ENCODE measurements at regions not wholly inside any gene's neighbourhood (a gene's known extent, or its start where the extent isn't known, plus 50 kb on each side); places are given as distances from the start of the nearest gene placed in this dataset.

DNA sequence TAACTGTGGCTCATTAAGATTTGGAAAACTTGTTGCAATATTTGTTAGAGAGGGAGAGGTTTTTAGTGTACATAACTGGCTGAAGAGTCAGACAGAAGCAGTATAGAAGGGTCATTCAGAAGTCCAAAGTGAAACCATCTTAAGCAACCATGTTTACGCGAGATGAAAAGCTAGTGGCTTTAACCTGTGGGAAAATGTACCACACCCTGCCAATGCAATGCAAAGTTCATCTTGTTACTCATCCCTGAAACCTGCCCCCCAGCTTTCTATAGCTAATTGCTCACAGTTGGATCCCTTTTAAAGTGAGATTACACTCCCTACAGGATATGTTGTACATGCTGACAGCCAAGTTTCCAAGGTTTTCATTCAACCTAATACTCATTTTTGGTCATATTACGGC, 96.7 kb upstream of the RAPGEF2 start:
- TF ChIP-seq, protein P1, sequence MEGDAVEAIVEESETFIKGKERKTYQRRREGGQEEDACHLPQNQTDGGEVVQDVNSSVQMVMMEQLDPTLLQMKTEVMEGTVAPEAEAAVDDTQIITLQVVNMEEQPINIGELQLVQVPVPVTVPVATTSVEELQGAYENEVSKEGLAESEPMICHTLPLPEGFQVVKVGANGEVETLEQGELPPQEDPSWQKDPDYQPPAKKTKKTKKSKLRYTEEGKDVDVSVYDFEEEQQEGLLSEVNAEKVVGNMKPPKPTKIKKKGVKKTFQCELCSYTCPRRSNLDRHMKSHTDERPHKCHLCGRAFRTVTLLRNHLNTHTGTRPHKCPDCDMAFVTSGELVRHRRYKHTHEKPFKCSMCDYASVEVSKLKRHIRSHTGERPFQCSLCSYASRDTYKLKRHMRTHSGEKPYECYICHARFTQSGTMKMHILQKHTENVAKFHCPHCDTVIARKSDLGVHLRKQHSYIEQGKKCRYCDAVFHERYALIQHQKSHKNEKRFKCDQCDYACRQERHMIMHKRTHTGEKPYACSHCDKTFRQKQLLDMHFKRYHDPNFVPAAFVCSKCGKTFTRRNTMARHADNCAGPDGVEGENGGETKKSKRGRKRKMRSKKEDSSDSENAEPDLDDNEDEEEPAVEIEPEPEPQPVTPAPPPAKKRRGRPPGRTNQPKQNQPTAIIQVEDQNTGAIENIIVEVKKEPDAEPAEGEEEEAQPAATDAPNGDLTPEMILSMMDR (IDR thresholded peaks at IDR 0.05; ENCODE audit: extremely low read depth, missing control alignments): no peak
- DNase-seq (ENCODE audit: low spot score): no peak

DNA sequence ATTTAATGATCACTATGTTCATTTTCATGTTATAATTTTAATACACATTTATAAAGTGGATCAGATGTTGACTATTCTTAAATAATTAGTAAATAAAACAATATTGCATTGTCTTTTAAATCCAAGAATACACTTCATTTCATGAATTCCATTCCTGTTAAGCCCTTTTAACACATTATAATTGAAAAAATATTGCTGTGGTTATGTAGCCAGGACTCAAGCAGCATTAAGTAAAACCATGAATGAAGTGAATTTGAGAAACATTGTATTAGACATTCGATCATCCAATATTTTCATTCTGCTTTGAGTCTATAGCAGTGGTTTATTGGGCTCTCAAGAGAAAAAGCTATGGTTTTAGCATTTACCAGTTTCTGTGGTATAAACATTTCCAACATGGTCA, 94.2 kb upstream of the RAPGEF2 start:
- DNase-seq (ENCODE audit: low spot score): no peak
- TF ChIP-seq, protein P1 (IDR thresholded peaks at IDR 0.05; ENCODE audit: extremely low read depth, missing control alignments): no peak

DNA sequence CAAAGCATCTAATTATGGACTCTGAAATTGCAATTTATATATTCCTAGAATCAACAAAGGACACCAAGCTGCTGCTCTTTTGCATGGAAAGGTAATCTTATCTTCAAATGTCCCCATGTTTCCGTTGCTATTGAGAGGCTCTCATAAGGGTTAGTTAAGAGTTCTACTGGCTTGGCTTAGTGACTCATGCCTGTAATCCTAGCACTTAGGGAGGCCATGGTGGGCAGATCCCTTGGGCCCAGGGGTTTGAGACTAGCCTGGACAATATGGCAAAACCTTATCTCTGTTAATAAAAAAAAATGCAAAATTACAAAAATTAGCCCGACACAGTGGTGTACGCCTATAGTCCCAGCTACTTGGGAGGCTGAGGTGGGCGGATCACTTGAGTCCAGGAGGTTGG, 93.4 kb upstream of the RAPGEF2 start:
- TF ChIP-seq, protein P1 (IDR thresholded peaks at IDR 0.05; ENCODE audit: extremely low read depth, missing control alignments): no peak
- no peak for DNase-seq (ENCODE audit: low spot score)

DNA sequence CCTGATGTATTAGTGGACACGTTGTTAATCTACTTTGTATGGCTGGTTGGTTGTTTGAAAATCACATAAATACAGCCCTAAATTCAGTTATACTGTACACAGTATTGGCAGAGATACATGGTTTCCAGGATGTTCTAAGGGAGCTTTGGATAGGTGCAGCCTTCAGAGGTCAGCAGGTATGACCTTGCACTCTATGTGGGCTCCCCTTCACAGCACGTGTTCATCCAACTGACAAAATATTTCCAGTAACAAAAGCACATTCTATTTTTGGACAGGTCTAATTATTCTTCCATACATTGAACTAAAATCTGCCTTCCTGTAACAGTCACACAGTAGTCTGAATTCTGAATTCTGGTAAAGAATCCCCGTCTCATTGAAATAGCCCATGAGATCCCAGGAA, 92.8 kb upstream of the RAPGEF2 start:
- no peak for DNase-seq (ENCODE audit: low spot score)
- TF ChIP-seq, protein P1 (IDR thresholded peaks at IDR 0.05; ENCODE audit: extremely low read depth, missing control alignments): no peak

DNA sequence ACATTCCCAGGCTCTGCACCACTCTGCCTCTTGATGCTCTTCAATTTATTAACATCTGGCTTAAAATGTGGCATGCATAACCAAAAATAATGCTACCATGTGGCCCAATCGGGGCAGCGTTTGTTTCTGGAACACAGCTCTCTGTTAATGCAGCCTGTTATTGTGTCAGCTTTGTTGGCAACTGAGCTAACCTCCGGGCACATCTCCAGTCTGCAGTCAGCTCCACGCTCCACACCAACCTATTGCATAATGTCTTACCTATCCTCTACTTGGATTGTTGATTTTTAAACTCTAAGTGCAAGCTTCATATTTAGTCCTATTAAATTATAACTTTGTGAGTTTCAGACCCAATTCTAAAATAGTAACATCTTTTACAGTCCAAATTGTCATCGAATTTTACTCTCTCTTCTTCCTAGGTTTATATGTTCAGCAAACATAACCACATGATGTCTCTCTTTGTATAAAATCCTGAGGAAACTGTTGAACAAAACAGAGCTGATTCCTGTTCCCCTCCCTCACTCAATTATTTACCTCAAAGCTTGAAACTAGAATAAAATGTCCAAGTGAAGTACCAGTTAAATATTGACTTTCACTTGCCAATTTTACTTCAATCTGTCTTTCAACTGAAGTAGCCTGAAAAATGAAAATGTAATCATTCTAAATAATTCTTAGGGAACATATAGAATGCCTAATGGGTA, 92.2 kb upstream of the RAPGEF2 start:
- TF ChIP-seq, protein P1 (IDR thresholded peaks at IDR 0.05; ENCODE audit: extremely low read depth, missing control alignments): no peak

DNA sequence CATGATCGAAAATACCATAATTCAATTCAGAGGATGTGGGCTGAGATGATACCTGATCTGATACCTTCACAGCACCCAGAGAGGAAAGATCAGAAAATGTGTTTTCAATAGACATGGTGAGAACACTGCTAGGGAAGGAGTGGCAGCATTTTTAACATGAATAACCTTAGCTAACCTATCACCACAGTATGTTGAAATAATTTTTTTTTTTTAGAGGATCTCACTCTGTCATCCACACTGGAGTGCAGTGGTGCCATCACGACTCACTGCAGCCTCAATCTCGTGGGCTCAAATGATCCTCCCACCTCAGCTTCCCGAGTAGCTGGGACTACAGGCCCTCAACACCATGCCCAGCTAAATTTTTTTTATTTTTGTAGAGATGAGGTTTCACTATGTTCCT, 90.5 kb upstream of the RAPGEF2 start:
- TF ChIP-seq, protein P1 (IDR thresholded peaks at IDR 0.05; ENCODE audit: extremely low read depth, missing control alignments): no peak
- DNase-seq (ENCODE audit: low spot score): no peak

More for the DNA sequence above, 92.2 kb upstream of the RAPGEF2 start:
- DNase-seq (ENCODE audit: low spot score): no peak

DNA sequence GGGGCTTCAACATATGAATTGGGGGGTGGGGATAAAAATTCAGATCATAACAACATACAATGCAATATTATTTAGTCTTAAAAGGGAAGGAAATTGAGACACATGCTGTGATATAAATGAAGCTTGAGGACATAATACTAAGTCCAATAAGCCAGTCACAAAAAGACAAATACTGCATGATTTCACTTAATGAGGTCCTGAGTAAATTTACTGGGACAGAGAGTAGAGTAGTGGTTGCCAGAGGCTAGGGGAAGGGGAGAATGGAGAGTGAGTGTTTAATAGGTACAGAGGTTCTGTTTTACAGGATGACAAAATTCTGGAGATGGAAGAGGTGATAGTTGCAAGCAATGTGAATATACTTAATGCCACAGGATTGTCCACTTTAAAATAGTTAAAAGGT, 89.2 kb upstream of the RAPGEF2 start:
- TF ChIP-seq, protein P1 (IDR thresholded peaks at IDR 0.05; ENCODE audit: extremely low read depth, missing control alignments): no peak
- no peak for DNase-seq (ENCODE audit: low spot score)

Data from GM20000 (cell line).